ENCODE measurements at regions not wholly inside any gene's neighbourhood (a gene's known extent, or its start where the extent isn't known, plus 50 kb on each side); places are given as distances from the start of the nearest gene placed in this dataset.

- TF ChIP-seq CTCF (IDR thresholded peaks at IDR 0.05; ENCODE audit: insufficient read depth, low read length, poor library complexity, severe bottlenecking) (no peak), EZH2phosphoT487 (conservative IDR thresholded peaks at IDR 0.05; ENCODE audit: low read length) (no peak)
Measured at GRCh38 chr7:155965010-155965409, 152.7 kb upstream of the SHH start.
